HK-2 (cell line): ENCODE measurements at regions not wholly inside any gene's neighbourhood (a gene's known extent, or its start where the extent isn't known, plus 50 kb on each side); places are given as distances from the start of the nearest gene placed in this dataset.
A peak's percentile ranks its signal among the peaks of the same experiment; 100 is the strongest.

ENCODE experiments used
- DNase-seq: peaks from one replicate; pipeline ENCODE4 v3.0.0-alpha.2; 2018; ENCODE audit not compliant: unreplicated experiment

DNA sequence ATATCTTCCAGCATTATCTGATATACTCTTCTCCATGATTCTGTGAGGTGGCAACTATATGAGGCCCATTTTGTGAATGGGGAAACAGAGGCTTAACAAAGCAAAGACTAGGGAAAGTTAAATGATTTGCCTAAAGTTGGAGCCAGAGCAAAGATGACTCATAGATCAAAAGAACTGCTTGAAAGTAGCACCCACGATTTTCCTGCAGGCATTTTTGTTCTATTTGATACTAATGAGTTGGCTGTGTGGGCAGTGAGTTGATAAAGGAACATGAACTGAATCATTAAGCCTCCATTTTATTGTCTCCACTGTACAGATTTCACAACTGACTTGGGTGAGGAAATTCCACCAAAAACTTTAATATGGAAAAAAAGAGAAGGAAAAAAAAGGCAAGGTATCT, 138.9 kb upstream of the IGFBP7 start:
- DNase-seq = no peak

GRCh38 chr4:57243076-57243475, 132.9 kb upstream of the IGFBP7 start:
- no peak for DNase-seq

DNA sequence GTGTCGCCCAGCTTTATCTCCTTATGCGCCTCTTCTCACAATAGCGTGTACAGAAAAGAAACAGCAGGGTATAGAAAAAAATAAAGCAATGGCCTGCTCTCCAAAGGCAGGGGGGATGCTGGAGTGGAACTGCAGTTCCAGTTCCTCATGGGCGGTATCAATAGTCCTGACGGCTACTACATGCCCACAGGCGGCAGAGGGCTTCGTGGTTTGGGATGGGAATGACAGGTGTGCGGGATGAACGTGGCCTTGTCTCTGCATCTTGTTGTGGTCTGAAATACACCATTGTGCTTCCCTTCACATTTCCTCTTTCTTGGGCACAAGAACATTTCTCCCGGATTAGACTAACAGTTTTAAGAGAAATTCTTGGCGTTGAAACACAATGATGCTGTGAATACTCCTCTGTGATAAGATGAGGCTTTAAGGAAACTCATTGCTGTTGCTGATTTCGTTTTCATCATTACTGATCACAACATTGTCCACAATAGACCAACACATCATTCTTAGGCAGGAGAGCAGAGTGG, 124.1 kb upstream of the IGFBP7 start:
- no peak for DNase-seq

GRCh38 chr4:57233386-57233785, 123.2 kb upstream of the IGFBP7 start:
- no peak for DNase-seq

DNA sequence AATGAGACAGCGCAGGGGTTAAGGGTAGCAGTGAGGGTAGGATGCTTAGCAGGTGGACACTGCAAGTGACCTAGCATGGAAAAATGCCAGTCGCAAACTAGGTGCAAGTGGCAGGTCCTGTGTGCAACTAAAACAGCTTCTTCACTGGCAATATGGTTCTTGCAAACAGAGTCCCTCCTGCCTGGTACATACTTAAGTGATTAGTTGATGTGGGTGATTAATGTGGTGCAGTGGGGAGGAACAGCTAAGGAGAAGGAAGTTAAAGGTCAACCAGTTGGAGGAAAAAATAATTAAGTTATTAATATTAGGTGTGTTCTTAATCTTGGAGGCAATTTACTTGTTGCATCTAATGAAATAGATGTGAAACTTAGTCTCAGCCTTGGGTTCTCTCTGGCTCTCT, 121.6 kb upstream of the IGFBP7 start:
- no peak for DNase-seq

DNA sequence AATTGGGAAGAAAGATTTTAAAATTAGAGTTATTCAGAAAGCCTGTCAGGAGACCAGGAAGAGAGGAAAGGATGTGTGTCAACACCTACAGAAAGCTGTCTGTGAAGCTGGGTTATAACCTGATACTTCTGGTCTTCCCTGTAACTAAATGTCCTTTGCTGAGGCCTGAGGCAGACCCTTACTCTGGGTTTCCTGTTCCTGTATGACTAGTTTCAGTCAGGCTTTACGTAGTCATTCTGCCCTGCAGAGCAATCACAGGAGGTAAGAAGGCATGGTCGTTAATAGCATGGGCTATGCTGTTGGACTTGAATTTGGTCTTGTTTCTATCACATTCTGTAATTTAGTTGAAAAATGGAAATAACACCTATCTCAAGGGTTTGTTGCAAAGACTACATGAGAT, 110.5 kb upstream of the IGFBP7 start:
- DNase-seq = no peak

DNA sequence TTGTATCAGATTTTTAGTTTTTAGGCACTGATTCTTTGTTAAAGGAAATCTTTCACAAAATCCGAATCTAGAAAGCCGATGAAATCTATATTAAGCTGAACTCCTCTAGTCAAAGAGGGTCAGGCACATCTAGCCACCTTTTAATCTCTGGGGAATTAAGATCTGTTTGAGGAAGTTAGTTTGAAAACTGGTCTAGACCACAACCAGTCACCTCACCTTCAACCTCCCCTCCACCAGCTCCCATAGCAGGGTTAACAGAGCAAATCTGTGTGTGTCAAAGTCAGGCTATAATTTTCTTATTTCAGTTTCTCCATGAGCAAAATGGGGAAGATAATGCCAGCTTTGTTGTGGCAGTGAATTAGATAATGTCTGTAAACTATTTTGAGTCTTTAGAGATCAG, 110.0 kb upstream of the IGFBP7 start:
- DNase-seq = no peak

- no peak for DNase-seq
Measured at GRCh38 chr4:57219431-57219830, 109.2 kb upstream of the IGFBP7 start.

DNA sequence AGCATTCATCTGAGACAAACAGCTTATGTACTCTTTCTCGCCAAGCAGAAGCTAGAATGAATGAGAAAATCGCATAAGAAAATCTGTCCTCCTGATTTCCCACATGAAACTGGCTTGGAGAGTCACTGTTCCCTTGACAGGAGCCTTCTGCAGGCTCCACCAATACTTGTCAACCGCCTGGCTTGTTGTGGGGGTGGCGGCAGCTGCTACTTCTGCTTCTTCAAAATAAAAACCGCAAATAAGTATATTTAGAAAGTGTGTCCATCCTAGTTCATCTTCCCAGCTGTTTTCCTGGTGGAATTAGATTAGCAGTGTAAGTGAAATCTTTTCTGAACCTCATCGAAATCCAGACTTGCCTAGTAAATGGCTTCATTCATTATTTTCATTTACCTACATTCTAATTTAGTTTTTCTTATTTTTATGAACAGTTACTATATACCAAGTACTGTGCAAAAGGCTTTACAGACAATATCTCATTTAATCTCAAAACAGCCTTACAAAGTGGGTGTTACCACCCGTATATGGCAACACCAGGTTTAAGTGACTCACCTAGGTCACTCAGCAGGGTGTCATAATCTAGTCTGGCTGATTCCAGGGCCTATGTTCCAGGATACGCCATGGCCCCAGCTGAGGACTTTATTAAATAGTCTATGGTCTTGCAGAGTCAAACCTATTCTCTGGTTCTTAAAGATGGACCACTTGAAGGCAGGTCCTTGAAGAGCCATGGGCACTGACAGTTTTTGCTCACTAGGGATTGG, 104.6 kb upstream of the IGFBP7 start:
- no peak for DNase-seq

DNA sequence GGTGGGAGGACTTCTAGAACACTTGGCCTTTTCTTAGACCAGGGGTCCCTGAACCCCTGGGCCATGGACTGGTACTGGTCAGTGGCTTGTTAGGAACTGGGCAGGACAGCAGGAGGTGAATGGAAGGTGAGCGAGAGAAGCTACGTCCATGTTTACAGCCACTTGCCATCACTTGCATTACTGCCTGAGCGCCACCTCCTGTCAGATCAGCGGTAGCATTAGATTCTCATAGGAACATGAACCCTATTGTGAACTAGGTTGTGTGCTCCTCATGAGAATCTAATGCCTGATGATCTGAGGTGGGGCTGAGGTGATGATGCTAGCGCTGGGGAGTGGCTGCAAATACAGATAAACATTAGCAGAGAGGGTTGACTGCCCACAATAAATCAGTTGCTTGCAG, 100.9 kb upstream of the IGFBP7 start:
- no peak for DNase-seq

- no peak for DNase-seq
Measured at GRCh38 chr4:57206172-57206571, 96.0 kb upstream of the IGFBP7 start.

GRCh38 chr4:57205580-57205979, 95.4 kb upstream of the IGFBP7 start:
- DNase-seq = no peak

- no peak for DNase-seq
Measured at GRCh38 chr4:57200799-57201327, 90.7 kb upstream of the IGFBP7 start.

GRCh38 chr4:57199267-57199666, 89.1 kb upstream of the IGFBP7 start:
- no peak for DNase-seq

GRCh38 chr4:57195622-57196021, 85.4 kb upstream of the IGFBP7 start:
- DNase-seq = no peak

GRCh38 chr4:57194068-57194611, 84.0 kb upstream of the IGFBP7 start:
- no peak for DNase-seq

DNA sequence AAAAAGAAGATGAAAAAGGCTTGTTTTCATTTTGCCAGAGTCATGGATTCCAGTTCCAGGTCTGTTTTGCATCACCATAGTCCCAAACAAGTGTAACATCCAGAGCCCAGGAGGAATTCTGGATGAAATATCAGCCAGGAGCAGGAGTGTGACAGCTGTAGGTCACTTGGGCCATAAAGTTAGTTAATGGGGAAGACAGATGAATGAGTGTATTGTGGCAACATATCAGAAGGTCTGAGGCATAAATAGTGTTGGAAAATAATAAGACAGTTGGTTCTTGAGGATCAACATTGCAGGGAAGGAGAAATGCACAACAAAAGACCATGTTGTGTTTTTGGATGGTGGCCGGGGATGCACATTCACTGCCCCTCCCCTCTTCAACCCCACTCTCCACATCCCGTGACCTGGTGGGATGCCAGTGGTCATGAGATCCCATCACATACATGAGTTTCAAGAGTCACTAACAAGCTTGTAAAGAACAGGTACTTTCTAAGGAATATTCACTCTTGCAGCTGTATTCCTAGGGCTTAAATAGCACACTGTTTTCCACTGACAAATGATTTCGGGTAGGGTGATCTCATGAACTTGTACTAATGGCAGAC, 83.1 kb upstream of the IGFBP7 start:
- DNase-seq = no peak

DNA sequence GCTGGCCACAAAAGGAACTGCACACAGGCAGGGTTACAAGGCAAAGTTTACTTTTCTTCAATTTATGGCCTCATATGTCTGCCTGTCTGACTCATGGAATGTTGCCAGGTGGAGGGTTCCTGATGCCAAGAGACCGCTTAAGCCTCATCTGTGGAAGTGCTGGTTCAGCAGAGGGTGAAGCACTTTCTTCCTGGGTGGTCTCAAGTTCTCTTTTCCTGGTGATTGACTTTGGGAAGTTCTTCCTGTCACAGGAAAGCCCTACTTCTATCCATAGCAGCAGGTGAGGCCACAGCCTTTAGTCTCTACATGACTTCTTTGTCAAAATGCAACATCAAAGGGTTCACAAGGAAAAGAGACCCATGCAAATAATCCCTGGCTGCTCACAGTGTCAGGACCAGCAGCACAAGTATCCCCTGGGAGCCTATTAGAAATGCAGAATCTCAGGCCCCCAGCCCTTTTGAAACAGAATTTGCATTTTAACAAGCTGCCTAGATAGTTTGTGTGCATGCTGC, 81.4 kb upstream of the IGFBP7 start:
- DNase-seq = no peak

DNA sequence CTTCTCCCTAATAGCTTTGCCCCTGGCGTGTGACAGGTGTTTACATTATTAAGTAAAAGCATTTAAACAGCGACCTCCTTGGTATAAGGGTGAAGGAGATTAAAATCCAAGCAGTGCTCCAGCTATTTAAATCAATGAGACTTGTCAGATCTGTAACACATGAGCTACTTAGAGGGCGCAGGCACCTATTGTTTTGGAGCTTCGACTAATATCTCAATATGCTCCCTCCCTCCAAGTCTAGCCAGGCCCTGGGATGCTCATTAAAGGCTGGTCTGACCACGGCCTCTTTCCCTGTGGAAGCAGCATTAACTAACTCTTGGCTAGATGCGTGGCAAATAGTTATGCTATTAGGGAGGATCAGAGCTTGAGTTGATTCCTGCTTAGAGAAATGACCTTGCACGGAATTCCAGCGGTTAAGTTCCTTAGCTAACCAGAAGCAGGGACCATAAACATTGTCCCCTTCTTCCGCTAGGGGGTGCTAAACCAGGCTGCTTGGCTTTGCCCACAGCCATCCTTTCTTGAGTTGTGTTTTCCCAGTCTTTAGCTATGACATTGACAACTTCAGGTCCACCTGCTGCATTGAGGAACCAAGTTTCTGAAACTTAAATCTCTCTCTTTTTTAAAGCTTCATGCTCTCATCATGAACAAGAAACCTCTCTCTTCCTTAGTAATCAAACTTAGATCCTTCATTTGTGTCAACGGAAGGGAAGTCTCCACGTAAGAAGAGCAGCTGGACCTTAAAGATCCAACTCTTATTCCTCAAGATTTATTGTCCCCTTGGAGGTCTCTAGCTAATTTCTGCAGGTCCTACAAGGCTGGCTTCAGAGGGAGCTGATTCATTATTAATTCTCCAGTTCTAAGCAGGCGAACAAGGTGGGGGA, 80.7 kb upstream of the IGFBP7 start:
- DNase-seq = peak; percentile 18

DNA sequence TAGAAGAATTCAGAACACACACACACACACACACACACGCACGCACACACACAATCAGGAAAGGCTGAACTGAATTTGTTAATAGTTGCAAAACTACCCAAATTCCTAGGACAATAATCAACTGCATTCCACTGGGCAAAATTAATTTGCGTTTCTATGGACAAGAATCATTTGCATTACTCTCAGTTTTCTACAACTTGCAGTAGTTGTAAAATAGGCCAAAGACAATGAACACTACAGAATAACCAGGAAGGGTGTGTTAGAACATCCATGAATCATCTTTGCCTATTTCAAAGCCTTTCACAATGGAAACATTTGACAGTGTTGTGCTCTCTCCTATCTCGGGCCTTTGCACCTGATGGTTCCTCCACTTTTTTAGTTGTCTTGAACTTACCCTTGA, 77.1 kb upstream of the IGFBP7 start:
- no peak for DNase-seq

GRCh38 chr4:57184378-57185029, 74.3 kb upstream of the IGFBP7 start:
- DNase-seq = peak; percentile 3
